NCI-H1436 (cell line): ENCODE measurements at regions not wholly inside any gene's neighbourhood (a gene's known extent, or its start where the extent isn't known, plus 50 kb on each side); places are given as distances from the start of the nearest gene placed in this dataset.
"Not testable (repeated sequence)": the region's sequence is repeated elsewhere in the genome, so short reads cannot be mapped to it uniquely, and the experiment has no call there.

Source experiments
- DNase-seq: peaks from one replicate; lab custom pipeline; 2025; lab: John Stamatoyannopoulos, UW

- no peak for DNase-seq
Observed at GRCh38 chr3:10625323-10625722, 119.9 kb upstream of the ATP2B2 start.

DNA sequence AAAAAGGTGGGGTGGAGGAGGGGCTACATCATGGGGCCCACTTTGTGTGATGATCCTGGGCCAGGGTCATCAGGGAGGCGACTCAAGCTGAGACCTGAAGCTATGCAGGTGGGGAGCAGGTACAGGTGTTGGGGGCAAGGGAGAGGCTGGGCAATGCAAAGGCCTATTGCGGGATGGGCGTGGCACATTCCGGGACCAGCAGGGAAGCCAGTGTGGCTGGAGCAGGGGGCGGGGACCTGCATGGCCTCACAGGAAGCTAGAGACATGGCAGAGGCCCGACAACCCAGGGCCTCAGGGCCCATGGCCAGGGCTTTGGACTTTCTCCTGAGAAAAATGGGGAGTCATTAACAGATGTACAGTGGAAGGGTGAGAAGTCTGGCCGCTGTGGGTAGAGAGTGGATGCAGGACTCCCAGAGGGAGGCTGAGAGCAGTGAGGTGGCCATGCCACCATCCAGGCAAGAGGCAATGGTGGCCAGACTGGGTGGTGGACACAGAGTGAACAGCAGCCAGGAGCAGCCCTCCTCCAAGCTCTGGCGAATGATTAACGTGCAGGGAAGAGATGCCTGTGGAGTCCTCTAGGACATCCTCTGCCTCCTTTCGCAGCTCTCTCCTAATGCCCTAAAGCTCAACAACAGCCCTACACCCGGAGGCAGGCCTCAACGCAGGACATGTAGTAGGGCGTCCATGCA lies 122.6 kb upstream of the ATP2B2 start:
- DNase-seq = no peak

DNA sequence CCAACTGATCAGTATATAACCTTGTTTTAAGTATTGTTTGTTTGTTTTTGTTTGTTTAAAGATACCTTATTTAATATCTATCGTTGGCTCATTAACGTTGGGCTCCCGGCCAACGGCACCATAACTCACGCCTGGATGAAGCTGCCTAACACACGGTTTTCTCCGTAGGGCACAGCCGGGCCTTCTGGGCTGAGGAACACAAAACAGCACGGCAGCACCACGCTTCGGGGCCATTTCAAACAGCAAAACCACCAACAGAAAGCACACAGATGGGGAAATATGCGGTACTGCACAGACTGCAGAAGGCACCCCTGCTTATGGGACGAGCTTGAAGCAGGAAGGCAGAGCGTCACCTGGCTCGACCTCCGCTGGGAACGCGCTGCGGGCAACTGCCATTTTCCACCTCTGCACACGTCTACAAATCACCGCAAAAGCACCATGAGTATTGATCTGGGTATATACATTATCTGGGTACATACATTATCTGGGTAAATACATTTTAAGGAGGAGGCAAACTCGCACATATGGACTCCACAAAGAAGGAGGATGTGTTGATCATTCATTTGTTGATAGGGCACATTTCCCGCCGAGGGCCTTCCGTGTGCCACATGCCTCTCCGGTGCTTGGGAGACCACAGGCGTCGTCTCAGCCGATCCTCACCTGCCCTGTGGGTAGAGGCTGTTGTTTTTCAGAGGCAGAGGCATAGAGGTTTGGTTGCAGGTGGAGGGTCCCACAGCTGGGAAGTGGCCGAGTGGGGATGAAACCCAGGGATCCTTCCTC lies 123.7 kb upstream of the ATP2B2 start:
- no peak for DNase-seq

DNA sequence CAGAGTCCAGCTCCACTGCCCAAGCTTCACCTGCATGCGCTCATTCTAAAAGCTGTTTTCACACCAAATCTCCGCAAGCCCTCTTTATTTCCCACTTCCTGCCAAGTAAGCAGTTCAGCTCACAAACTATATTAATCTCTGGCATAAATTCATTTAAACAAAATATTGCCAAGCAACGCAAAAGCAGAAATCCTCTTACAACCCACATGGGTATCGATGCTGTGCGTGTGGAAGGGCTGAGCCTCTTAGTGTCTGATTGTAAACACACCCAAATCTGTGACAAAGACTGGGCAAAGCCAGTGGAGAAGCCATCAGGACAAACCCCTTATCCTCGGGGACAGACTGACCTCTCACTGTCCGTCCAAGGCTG lies 124.3 kb upstream of the ATP2B2 start:
- DNase-seq = no peak

DNA sequence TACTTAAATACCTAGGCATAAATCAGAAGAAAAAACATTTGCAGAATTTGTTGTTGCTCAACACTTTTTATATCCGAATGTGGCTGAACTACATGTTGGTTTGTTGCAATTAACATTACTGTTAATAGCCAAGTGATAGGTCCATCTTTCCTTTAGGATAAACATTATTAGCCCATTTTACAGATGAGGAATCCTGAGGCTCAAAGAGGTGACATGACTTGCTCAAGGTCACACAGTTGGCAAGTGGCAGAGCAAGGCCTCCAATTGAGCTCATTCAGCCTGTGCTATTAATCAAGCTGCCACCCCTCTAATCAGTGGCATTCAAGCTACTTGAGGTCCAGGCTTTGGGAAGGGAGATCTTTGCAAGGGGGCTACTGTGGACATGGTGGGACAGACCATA lies 125.8 kb upstream of the ATP2B2 start:
- DNase-seq = no peak

- DNase-seq = no peak
Observed at GRCh38 chr3:10632125-10632524, 126.7 kb upstream of the ATP2B2 start.

DNA sequence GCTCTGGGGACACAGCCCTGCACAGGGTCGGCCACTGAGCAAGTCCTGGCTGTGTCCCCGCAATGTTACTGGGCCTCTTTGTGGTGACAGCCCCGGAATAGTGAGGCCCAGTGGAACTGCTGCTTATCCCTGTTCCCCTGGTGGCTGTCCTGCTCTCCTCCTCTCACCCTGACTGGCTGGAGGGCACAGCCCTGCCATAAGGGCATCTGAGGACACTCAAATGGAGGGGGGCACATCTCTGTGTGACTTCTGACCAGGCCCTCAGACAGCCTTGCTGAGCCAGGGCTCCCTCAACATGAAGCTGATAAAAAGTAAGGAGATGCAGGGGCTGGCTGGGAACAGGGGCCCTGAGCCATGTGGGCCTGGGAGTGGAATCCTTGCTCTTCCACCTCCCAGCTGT lies 127.4 kb upstream of the ATP2B2 start:
- no peak for DNase-seq

GRCh38 chr3:10635446-10636076 lies 130.2 kb upstream of the ATP2B2 start:
- no peak for DNase-seq

DNA sequence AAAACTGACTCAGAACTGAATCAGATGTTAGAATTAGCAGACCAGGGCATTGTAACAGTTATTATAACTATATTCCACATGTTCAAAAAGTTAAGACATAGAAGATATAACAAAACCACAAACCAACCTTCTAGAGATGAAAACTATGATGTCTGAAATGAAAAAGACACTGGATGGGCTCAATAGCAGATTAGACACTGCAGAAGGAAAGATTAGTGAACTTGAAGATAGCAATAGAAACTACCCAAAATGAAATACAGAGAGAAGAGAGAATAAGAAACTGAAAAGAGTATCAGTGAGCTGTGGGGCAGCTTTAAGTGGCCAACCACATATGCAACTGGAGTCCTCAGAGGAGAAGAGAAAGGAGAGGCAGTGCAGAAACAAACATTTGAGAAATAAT lies 132.0 kb upstream of the ATP2B2 start:
- no peak for DNase-seq

GRCh38 chr3:10638466-10638865 lies 133.1 kb upstream of the ATP2B2 start:
- DNase-seq = no peak

GRCh38 chr3:10641760-10642159 lies 136.4 kb upstream of the ATP2B2 start:
- DNase-seq = no peak

DNA sequence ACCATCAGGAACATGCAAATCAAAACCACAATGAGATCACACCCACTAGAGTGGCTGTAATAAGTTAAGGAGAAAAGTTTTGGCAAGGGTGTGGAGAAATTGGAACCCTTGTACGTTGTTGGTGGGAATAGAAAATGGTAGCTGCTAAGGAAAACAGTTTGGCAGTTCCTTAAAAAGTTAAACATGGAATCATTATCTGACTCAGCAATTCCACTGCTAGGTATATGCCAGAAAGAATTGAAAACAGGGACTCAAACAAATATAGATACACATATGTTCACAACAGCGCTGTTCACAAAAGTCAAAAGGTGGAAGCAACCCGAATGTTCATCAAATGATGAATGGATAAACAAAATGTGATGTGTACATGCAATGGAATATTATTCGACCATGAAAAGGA lies 138.8 kb upstream of the ATP2B2 start:
- no peak for DNase-seq

DNA sequence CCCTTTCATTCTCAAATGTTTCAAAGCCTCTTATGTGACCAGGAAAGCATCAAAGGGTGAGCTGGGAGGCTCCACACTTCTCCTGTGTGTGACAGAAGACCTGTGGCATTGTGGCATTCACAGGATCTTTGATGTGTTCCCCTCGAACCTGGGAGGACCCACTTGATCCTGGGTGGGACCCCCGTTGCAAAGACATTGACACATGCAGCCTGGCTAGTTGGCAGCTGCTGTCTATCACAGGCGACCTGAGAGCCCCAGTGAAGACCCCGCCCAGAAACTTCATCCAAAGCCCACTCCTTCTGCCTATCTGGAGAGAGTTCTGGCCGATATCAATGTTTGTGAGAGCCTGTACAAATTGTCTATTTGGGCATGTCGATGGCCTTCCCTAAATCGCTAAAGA lies 140.4 kb upstream of the ATP2B2 start:
- DNase-seq = no peak

DNA sequence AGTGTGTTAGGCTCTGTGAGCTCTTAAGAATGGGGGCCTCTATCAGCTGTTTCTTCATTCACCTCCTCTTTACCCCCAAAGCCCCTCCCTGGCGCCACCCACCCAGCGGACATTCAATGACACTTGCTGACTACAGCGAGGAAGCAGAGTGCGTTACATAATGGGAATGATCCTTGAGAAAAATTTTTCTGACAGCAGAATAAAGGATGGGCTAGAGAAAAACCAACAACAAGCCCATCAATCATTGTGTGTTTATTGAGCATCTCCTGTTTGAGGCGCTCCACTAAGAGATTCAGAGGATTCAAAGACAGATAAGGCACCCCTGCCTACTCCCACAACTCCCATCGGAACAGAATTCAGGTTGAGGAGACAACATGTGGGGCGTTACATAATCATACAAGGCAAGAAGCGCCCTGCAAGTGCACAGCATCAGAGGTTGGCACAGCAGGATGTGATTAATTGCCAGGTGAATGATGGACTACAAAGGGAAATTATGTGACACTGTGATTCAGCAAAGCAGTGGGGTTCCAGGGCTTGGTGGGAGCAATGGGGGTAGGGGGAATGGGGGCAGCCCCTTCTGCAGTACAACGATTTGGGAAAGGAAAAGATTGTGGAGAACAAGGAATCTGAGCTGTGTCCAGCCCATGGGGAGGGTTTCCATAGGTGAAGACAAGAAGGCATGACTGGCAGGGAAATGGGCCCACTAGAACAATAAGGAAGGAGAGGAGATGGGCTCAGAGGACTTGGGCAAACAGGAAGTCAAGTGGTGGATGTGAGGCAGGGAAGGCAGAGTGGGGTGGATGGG lies 141.3 kb upstream of the ATP2B2 start:
- no peak for DNase-seq

- DNase-seq = no peak
Observed at GRCh38 chr3:10647376-10647775, 142.0 kb upstream of the ATP2B2 start.

GRCh38 chr3:10648181-10648580 lies 142.8 kb upstream of the ATP2B2 start:
- no peak for DNase-seq

GRCh38 chr3:10649463-10649862 lies 144.1 kb upstream of the ATP2B2 start:
- not testable (repeated sequence) for DNase-seq

DNA sequence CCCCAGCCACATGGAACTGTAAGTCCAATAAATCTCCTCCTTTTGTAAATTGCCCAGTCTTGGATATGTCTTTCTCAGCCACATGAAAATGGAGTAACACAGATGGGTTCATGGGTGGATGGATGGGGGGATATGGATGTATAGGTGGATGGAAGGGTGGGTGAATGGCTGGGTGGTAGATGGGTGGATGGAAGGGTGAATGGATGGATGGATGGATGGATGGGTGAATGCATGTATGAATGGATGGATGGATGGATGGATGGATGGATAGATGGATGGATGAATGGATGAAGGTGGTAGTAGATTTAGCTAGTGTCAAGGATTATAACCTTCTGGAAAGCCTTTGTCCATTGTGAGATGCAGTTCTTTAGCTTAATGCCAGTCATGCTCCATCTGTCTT lies 146.1 kb upstream of the ATP2B2 start:
- no peak for DNase-seq

DNA sequence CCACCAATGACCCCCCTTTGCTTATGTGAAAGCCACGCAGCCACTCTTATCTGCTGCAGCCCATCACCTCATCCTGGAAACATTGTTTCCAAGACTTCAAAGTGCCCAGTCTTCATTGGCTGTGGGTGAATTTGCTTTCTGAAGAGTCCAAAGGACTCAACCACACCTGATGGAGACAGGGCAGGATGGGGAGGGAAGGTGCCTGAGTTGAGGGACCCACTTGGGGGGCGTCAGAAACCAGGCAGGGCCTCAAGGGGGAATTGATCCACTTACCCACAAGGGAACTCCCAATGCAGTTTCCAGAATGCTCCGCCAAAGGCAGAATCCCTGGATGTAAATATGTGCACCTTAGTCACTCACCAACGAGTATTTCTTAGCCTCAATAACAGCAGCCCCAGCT lies 147.9 kb upstream of the ATP2B2 start:
- DNase-seq = no peak

DNA sequence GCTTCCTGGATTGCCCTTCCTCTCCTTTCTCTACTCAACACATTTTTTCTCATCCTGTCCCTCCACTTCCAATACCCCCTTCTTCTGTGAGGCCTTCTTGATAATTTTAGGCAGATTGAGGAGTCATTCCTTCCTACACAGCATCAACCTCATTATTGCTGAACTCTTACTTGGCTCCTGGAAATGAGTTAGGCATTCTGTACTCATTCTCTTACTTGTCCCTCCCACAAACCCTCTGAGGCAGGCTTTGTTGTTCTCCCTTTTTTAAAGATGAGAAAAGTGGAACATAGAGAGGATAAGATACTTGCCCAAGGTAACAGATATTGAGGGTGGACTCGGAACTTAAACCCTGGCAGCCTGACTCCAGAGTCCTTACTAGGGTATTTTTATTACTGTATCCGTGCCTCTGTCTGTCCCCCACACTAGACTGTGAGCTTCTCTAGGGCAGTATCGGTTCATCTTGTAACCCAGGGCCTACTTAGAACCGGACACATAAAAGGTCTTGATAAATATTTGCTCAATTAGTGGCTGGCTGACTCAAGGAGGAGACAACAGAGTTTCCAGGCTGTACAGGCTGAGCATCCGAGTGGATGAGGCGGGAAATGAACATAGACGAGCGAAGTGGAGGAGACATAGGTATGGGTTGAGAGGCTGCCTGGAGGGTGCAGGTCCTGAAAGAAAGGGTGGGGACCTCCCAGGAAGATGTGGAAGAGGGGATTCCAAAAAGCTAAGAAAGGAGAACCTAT lies 148.7 kb upstream of the ATP2B2 start:
- DNase-seq = no peak

DNA sequence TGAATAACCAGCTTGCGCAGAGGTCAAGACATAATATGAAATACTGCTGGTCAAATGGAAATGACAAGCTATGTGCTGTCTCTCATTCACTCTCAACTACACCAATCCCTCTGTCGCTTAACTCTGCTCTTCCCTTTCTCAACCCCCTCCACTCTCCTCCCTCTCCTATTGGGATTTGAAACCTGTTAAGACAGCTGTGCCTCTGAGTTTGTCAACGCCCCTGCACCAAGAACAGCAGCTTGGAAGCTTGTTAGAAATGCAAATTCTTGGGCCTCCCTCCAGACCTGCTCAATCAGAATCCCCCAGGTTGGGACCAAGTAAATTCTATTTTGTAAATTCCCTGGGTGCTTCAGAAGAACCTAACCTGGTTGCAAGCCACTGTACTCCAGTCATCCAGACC lies 149.7 kb upstream of the ATP2B2 start:
- DNase-seq = no peak

DNA sequence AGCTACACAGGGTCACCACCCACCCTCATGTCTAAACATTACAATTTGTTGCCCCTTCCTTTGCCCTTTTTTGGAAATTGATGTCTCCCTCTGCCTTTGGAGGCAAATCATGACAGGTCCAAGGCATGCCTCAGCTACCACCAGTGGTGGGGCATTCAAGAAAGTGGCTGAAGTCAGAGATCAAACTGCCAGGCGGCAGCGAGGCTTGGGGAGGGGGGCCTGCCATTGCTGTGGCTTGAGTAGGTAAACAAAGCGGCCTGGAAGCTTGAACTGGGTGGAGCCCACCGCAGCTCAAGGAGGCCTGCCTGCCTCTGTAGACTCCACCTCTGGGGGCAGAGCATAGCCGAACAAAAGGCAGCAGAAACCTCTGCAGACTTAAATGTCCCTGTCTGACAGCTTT lies 152.0 kb upstream of the ATP2B2 start:
- DNase-seq = not testable (repeated sequence)
